GM12864 (cell line): ENCODE measurements at regions not wholly inside any gene's neighbourhood (a gene's known extent, or its start where the extent isn't known, plus 50 kb on each side); places are given as distances from the start of the nearest gene placed in this dataset.
"Not testable (repeated sequence)": the region's sequence is repeated elsewhere in the genome, so short reads cannot be mapped to it uniquely, and the experiment has no call there.

ENCODE experiments used
- DNase-seq: peaks from one replicate; pipeline ENCODE4 v3.0.0-alpha.2; 2011; ENCODE audit warnings: low read depth
- H3K4me3 ChIP-seq: 2 replicates; pipeline ENCODE4 v1.5.1; 2011; ENCODE audit warnings: mild to moderate bottlenecking, low read depth, low read length, control low read depth
- CTCF ChIP-seq: IDR thresholded peaks from 2 replicates; pipeline ENCODE4 v1.5.1; 2011; ENCODE audit warnings: low read depth, mild to moderate bottlenecking, moderate library complexity, low read length, control low read depth, inconsistent platforms; ENCODE audit errors: missing control alignments

GRCh38 chr20:23143986-23144690 lies 58.0 kb upstream of the CD93 start:
- no peak for DNase-seq
- no peak overlapping the region for H3K4me3 ChIP-seq
- TF ChIP-seq CTCF = no peak

GRCh38 chr20:23143098-23143497 lies 57.0 kb upstream of the CD93 start:
- H3K4me3 ChIP-seq = no peak overlapping the region
- no peak for TF ChIP-seq CTCF
- no peak for DNase-seq

- DNase-seq = peak; percentile 48
- no peak for TF ChIP-seq CTCF
These were observed 56.3 kb upstream of the CD93 start for GRCh38 chr20:23142162-23143050.

GRCh38 chr20:23141450-23142161 lies 55.5 kb upstream of the CD93 start:
- no peak for DNase-seq
- H3K4me3 ChIP-seq = no peak overlapping the region
- no peak for TF ChIP-seq CTCF

More at GRCh38 chr20:23142162-23143050, 56.3 kb upstream of the CD93 start:
- H3K4me3 ChIP-seq = no peak overlapping the region

GRCh38 chr20:23140991-23141390 lies 54.9 kb upstream of the CD93 start:
- TF ChIP-seq CTCF = no peak
- DNase-seq = no peak
- no peak overlapping the region for H3K4me3 ChIP-seq

- H3K4me3 ChIP-seq, DNase-seq: not testable (repeated sequence)
These were observed 53.9 kb upstream of the CD93 start for GRCh38 chr20:23139984-23140383.

GRCh38 chr20:23139524-23139923 lies 53.4 kb upstream of the CD93 start:
- no peak for DNase-seq
- H3K4me3 ChIP-seq = no peak overlapping the region
- no peak for TF ChIP-seq CTCF
